Hepatocyte (in vitro differentiated cells): ENCODE measurements at regions not wholly inside any gene's neighbourhood (a gene's known extent, or its start where the extent isn't known, plus 50 kb on each side); places are given as distances from the start of the nearest gene placed in this dataset.

Experiments
- EZH2 ChIP-seq: fragments of 200-600 bp; sonication (generic); IDR thresholded peaks from 2 replicates; pipeline ENCODE4 v1.6.1; 2016; ENCODE audit warnings: antibody characterized with exemption, mild to moderate bottlenecking, borderline replicate concordance
- TF ChIP-seq, protein P1 (sequence below): fragments of 200-600 bp; sonication (generic); IDR thresholded peaks from 2 replicates; pipeline ENCODE4 v1.5.1; 2016; ENCODE audit warnings: antibody characterized with exemption, mild to moderate bottlenecking; ENCODE audit not compliant: poor library complexity

DNA sequence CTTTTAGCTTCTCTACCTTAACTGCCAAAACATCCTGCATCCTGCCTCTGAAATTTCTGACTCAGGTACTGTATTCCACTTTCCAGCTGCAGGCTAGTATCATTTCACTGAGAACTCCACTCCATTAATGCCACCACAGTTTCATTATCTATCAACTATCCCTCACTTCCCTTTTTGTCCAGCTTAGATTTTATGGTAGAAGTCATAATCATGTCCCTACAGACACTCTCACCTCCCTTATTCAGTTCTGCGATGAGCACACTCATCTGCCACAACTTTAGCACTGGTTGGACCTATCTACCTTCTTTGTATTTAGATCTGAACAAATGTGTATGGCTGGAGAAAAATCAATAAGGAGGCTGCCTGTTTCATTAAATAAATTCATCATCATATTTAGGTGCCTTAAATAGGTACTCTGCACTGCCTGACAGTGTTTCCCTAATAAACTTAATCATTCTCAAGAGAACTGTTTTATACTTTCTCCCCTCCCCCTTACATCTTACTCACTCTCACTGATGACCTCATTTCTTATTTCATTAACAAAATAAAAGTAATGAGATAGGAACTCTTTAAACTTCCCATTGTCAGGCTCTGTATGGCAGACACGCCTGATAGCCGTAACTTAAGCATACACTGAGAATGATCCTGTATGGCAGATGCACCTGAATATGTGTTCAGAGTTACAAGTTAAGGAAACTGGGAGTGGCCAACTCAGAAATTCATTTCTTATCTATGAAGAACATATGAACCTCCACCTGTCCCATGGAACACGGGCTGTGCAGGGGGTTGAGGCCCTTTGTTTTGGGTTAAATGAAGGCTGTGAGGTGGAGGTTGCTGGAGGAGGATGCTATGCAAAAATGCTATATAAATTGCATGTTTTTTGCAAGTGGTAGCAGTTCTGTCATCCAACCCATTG lies 95.3 kb upstream of the MAN1A1 start:
- TF ChIP-seq, protein P1, sequence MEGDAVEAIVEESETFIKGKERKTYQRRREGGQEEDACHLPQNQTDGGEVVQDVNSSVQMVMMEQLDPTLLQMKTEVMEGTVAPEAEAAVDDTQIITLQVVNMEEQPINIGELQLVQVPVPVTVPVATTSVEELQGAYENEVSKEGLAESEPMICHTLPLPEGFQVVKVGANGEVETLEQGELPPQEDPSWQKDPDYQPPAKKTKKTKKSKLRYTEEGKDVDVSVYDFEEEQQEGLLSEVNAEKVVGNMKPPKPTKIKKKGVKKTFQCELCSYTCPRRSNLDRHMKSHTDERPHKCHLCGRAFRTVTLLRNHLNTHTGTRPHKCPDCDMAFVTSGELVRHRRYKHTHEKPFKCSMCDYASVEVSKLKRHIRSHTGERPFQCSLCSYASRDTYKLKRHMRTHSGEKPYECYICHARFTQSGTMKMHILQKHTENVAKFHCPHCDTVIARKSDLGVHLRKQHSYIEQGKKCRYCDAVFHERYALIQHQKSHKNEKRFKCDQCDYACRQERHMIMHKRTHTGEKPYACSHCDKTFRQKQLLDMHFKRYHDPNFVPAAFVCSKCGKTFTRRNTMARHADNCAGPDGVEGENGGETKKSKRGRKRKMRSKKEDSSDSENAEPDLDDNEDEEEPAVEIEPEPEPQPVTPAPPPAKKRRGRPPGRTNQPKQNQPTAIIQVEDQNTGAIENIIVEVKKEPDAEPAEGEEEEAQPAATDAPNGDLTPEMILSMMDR = no peak
- no peak for TF ChIP-seq EZH2
